Stimulated activated CD4-positive, alpha-beta T cell treated with anti-CD3 and anti-CD28 coated beads, Interleukin-15, amount 100 ng/mL, for 24 hours (primary cell): ENCODE measurements at regions not wholly inside any gene's neighbourhood (a gene's known extent, or its start where the extent isn't known, plus 50 kb on each side); places are given as distances from the start of the nearest gene placed in this dataset.
A peak's percentile ranks its signal among the peaks of the same experiment; 100 is the strongest.

Experiments used
- DNase-seq: peaks from one replicate; pipeline ENCODE4 v3.0.0-alpha.2; 2020

DNA sequence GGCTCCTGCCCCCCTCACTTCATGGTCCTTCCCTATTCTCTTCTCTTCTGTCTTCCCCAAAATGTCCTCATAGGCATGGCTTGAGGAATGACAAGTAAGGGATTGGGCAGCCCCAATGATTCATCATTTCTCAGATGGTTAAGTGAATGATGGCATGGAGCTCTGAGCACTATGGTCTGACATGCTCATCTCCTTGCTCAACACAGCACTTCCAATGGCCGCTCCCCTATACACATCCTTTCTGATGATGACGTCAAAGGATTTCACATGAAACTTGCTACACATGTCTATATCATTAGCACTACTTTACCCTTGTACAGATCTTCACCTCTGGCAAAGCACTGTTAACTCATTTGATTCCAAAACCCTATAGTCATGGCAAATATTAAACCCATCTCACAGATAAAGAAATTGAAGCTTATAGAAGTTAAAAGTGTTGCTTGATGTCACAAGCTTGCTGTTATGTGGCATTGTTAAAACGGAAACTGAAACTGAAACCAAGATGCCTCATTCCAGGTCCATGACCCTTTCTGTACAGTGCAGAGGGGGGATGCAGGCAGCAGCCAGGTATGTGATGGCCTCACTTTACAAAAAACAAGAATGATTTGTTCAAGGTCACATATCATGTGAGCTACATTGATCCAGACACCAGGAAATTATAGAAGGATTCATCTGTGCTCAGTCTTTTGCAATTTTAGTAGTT is 90.0 kb upstream of the PLXNA4 start:
- DNase-seq, result peak; percentile 9

DNA sequence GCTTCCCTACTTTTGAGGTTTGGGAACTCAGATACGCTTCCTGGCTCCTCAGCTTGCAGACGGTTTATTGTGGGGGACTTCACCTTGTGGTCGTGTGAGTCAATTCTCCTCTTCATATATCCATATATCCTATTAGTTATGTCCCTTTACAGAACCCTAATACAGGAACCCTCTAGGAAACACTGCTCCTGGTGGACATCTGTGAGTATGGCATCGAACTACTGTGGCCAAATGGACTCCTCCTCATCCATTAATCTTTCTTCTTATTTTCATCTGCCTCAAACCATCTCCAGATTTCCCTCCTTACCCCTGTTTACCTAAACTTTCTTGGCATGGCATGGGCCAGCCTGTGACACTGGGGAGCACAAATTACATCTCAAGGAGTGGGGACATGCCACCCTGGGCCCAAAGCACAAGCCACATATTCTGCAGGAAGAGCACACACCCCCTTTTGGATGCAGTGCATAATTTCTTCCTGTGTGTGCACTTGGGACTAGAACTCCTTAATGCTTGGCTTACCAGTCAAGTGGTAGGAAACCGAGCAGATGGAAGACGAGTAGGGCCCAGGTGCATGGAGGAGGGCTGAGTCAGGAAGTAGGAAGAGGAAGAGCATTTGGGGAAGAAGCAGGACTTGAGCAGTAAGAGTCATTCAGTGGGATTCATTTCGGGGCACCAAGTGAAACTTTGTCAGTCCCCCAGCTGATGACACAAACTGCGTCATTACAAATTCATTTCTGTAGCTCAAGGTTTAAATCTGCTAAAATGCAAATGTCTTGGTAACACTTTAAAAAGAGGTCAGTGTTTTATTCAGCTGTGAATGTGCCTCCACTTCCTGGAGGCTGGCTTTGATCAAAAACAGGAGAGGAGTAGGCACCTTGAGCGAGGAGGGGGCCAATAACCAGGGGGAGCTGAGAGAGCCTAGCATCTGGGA is 80.8 kb upstream of the PLXNA4 start:
- peak; percentile 9 for DNase-seq

- DNase-seq, result peak; percentile 4
These were observed 80.1 kb upstream of the PLXNA4 start for GRCh38 chr7:132656341-132656740.

DNA sequence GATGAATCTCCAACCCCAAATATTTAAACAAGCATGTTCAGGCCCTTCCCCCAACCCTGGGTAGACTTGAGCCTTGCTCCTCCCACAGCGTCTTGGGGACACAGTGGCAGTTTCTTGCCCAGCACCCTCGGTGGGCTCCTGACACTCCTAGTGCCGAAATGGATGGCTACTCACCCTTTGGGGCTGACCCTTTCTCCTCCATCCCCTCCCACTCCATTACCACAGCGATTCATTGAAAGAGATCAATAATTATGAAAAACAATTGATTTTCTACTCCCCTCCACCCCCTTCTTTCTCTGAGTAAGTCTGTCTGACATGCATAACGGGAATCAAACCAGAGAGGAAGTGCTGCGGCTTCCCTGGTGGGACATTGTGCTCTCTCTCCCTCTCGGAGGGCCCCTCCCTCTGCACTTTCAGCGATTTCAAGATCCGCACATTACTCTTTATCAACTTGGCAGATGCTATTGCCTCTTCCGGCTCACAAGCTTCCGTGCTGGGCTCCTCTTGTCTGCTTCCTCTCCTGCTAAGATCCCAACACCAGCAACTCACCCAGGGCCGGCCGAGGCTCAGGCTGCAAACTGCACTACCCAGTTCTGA is 79.0 kb upstream of the PLXNA4 start:
- DNase-seq, result peak; percentile 64

DNA sequence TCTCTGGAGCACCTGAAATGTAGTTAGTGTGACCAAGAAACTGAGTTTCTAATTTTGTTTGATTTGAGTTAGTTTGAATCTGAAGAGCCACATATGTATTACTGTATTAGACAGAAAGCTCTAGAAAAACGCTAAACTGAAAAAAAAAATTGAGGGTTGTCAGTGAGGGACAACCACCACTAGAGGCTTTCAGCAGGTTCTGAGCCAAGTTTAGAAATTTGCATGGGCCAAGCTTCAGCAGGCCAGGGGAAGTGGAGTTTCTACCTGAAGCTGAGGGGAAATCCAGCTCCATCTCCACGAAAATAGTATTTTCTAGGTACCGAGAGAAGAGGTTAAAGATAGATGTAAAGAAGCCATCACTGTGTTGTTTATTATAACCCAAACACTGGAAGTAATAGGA is 77.9 kb upstream of the PLXNA4 start:
- DNase-seq, result peak; percentile 6

DNA sequence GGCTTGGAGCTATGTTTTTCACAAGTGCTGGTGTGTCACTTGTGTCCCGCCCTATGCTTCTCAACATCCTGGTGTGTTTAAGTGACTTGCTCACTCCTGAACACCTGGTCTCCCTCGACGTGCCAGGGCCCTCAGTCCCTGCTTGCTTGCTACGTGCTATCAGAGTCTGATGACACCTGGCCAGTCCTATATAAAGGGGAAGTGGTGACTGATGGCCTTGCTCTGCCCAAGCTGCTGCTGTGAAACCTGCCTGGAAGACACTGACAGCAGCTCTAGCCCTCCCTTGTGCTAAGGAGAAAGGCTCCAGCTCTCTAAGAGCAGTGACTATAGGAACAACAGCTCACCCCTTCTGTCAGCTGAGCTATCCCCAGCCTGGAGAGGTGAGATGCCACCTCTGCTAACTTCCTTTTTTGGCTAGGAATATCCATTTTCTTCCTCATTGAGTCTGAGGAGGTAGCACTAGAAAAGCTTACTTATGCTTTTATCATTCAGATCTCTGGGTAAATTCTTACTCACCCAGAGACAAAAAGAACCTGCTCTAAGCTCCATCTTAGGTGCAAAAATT is 77.2 kb upstream of the PLXNA4 start:
- no peak for DNase-seq

DNA sequence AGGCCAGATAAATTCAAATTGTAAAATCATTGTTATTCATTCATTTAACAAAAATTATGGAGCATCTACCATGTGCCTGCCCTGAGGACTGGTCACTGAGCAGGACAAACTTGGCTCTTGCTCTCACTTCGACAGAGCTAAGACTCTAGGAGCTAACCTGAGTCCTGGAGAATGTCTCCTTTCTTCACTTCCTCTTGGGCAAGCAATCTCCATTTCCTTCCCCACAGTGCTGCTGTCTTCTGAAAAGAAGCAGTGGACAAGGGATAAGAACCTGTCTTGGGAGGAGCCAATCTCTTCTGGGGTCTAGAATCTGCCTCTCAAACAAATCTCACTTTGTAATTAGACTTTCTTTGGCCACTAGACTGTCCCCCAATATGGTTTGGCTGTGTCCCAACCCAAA is 76.2 kb upstream of the PLXNA4 start:
- no peak for DNase-seq

DNA sequence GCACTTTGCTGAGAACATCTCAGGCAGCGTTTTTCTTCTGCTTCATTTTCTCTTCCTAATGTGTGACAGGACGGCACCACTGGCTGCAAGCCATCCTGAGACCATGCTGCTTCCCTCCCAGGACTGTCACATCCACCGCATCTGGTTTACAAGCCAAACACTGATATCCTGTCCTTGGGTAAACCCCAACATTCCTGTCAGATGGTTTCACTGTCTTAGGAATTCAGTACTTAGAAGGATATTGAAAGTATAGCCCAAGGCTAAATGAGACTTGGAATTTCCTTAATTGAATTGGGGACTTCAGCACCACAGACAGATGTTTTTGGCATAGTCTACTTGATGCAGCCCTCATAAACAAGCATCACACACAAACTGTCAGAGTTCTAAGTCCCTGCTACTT is 74.2 kb upstream of the PLXNA4 start:
- no peak for DNase-seq

- DNase-seq, result no peak
These were observed 71.0 kb upstream of the PLXNA4 start for GRCh38 chr7:132647311-132647710.

- DNase-seq, result no peak
These were observed 69.8 kb upstream of the PLXNA4 start for GRCh38 chr7:132646052-132646451.

GRCh38 chr7:132643302-132643701 is 67.0 kb upstream of the PLXNA4 start:
- DNase-seq, result no peak

DNA sequence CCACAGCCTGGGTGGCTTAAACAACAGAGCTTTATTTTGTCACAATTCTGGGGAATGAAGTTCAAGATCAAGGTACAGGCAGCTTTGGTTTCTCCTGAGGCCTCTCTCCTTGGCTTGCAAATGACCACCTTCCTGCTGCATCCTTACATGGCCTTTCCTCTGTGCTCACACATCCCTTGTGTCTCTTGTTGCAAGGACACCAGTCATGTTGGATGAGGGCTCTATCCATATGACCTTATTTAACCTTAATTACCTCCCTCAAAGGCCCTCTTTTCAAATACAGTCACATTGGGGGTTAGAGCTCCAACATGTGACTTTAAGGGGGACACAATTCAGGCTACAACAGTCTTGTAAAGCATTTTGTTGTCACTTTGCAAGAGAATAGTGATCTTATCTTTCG is 65.0 kb upstream of the PLXNA4 start:
- DNase-seq, result no peak

GRCh38 chr7:132639983-132640382 is 63.7 kb upstream of the PLXNA4 start:
- DNase-seq, result no peak

GRCh38 chr7:132638000-132638399 is 61.7 kb upstream of the PLXNA4 start:
- no peak for DNase-seq

GRCh38 chr7:132636581-132636980 is 60.3 kb upstream of the PLXNA4 start:
- no peak for DNase-seq

DNA sequence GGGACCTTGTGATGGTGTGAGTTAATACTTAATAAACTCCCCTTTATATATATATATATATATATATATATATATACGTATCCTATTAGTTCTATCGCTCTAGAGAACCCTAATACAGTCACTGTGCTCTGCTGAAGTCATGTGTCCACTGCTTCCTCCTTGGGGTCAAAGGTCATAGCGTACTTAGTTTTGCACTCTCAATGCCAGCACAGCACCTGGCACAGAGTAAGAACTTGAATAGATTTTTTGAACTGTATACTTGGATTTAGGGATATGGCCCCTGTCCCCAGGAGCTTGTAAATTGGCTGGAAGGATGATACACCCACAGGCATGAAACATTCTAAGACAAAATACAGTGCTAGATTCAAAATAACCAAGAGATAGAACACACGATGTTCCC is 58.9 kb upstream of the PLXNA4 start:
- DNase-seq, result no peak

DNA sequence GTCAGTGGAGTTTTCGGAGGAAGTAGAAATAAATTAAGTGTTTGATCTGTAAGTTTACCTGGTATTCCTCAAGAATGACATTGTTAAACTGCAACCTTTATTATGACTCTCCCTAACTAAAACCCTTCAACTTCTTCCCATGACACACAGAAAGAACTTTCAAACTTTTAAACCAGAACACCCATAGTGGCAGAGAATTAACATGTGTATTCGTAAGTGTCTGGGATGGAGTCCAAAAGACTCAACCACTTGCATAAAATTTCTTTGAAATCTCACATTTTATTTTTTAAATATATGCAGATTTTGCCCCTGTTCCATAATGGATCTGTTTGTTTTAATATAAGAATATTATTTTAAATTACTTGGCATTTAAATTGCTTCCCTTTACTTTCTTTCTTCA is 54.6 kb upstream of the PLXNA4 start:
- DNase-seq, result no peak
